WTC11 (cell line): ENCODE measurements at regions not wholly inside any gene's neighbourhood (a gene's known extent, or its start where the extent isn't known, plus 50 kb on each side); places are given as distances from the start of the nearest gene placed in this dataset.

Experiments
- AFF4 ChIP-seq: sonication (generic); formaldehyde crosslinking; IDR thresholded peaks from 2 replicates; pipeline ENCODE4 v1.8.1; 2023; ENCODE audit warnings: mild to moderate bottlenecking, missing genetic modification reagents, borderline replicate concordance
- AR ChIP-seq: fragments of 250-450 bp; sonication (Bioruptor Pico); IDR thresholded peaks from 2 replicates; pipeline ENCODE4 v1.9.0; 2021; ENCODE audit warnings: mild to moderate bottlenecking
- ATF3 ChIP-seq: sonication (generic); formaldehyde crosslinking; conservative IDR thresholded peaks from 2 replicates; pipeline ENCODE4 v1.8.1; 2022; ENCODE audit warnings: mild to moderate bottlenecking, missing genetic modification reagents
- FOXK1 ChIP-seq: sonication (generic); formaldehyde crosslinking; IDR thresholded peaks from 2 replicates; pipeline ENCODE4 v1.8.0; 2022; ENCODE audit warnings: mild to moderate bottlenecking, moderate library complexity, missing genetic modification reagents
- FOXP4 ChIP-seq: sonication (generic); formaldehyde crosslinking; IDR thresholded peaks from 2 replicates; pipeline ENCODE4 v1.8.0; 2022; ENCODE audit warnings: mild to moderate bottlenecking, missing genetic modification reagents
- NR2C2 ChIP-seq: sonication (generic); formaldehyde crosslinking; IDR thresholded peaks from 2 replicates; pipeline ENCODE4 v1.8.0; 2022; ENCODE audit warnings: mild to moderate bottlenecking, missing genetic modification reagents
- PREB ChIP-seq: sonication (generic); formaldehyde crosslinking; IDR thresholded peaks from 2 replicates; pipeline ENCODE4 v1.8.1; 2022; ENCODE audit warnings: mild to moderate bottlenecking, missing genetic modification reagents, moderate library complexity, borderline replicate concordance
- PRRX2 ChIP-seq: fragments of 250-450 bp; sonication (Bioruptor Pico); IDR thresholded peaks from 2 replicates; pipeline ENCODE4 v1.8.0; 2021; ENCODE audit warnings: mild to moderate bottlenecking
- TF ChIP-seq, protein P1 (sequence below): sonication (generic); formaldehyde crosslinking; IDR thresholded peaks from 2 replicates; pipeline ENCODE4 v1.8.1; 2022; ENCODE audit warnings: low read depth, missing genetic modification reagents, borderline replicate concordance
- TF ChIP-seq, protein P2 (sequence below): fragments of 200-600 bp; IDR thresholded peaks from 2 replicates; pipeline ENCODE4 v1.8.0; 2022; ENCODE audit warnings: antibody characterized with exemption
- TF ChIP-seq, protein P3 (sequence below): sonication (generic); formaldehyde crosslinking; IDR thresholded peaks from 2 replicates; pipeline ENCODE4 v1.8.0; 2023; ENCODE audit warnings: missing genetic modification reagents, mild to moderate bottlenecking, borderline replicate concordance
- TF ChIP-seq, protein P4 (sequence below): sonication (generic); formaldehyde crosslinking; IDR thresholded peaks from 2 replicates; pipeline ENCODE4 v1.8.1; 2023; ENCODE audit warnings: mild to moderate bottlenecking, missing genetic modification reagents, moderate library complexity

- TF ChIP-seq, protein P1, sequence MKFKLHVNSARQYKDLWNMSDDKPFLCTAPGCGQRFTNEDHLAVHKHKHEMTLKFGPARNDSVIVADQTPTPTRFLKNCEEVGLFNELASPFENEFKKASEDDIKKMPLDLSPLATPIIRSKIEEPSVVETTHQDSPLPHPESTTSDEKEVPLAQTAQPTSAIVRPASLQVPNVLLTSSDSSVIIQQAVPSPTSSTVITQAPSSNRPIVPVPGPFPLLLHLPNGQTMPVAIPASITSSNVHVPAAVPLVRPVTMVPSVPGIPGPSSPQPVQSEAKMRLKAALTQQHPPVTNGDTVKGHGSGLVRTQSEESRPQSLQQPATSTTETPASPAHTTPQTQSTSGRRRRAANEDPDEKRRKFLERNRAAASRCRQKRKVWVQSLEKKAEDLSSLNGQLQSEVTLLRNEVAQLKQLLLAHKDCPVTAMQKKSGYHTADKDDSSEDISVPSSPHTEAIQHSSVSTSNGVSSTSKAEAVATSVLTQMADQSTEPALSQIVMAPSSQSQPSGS (CRISPR knock-in tag) = no peak
- TF ChIP-seq FOXK1 (CRISPR knock-in tag) (no peak), ATF3 (CRISPR knock-in tag) (no peak), FOXP4 (CRISPR knock-in tag) (no peak), PREB (no peak), AFF4 (no peak), NR2C2 (CRISPR knock-in tag) (no peak), AR (CRISPR knock-in tag) (no peak), PRRX2 (CRISPR knock-in tag) (no peak)
- TF ChIP-seq, protein P2, sequence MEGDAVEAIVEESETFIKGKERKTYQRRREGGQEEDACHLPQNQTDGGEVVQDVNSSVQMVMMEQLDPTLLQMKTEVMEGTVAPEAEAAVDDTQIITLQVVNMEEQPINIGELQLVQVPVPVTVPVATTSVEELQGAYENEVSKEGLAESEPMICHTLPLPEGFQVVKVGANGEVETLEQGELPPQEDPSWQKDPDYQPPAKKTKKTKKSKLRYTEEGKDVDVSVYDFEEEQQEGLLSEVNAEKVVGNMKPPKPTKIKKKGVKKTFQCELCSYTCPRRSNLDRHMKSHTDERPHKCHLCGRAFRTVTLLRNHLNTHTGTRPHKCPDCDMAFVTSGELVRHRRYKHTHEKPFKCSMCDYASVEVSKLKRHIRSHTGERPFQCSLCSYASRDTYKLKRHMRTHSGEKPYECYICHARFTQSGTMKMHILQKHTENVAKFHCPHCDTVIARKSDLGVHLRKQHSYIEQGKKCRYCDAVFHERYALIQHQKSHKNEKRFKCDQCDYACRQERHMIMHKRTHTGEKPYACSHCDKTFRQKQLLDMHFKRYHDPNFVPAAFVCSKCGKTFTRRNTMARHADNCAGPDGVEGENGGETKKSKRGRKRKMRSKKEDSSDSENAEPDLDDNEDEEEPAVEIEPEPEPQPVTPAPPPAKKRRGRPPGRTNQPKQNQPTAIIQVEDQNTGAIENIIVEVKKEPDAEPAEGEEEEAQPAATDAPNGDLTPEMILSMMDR = no peak
- TF ChIP-seq, protein P3, sequence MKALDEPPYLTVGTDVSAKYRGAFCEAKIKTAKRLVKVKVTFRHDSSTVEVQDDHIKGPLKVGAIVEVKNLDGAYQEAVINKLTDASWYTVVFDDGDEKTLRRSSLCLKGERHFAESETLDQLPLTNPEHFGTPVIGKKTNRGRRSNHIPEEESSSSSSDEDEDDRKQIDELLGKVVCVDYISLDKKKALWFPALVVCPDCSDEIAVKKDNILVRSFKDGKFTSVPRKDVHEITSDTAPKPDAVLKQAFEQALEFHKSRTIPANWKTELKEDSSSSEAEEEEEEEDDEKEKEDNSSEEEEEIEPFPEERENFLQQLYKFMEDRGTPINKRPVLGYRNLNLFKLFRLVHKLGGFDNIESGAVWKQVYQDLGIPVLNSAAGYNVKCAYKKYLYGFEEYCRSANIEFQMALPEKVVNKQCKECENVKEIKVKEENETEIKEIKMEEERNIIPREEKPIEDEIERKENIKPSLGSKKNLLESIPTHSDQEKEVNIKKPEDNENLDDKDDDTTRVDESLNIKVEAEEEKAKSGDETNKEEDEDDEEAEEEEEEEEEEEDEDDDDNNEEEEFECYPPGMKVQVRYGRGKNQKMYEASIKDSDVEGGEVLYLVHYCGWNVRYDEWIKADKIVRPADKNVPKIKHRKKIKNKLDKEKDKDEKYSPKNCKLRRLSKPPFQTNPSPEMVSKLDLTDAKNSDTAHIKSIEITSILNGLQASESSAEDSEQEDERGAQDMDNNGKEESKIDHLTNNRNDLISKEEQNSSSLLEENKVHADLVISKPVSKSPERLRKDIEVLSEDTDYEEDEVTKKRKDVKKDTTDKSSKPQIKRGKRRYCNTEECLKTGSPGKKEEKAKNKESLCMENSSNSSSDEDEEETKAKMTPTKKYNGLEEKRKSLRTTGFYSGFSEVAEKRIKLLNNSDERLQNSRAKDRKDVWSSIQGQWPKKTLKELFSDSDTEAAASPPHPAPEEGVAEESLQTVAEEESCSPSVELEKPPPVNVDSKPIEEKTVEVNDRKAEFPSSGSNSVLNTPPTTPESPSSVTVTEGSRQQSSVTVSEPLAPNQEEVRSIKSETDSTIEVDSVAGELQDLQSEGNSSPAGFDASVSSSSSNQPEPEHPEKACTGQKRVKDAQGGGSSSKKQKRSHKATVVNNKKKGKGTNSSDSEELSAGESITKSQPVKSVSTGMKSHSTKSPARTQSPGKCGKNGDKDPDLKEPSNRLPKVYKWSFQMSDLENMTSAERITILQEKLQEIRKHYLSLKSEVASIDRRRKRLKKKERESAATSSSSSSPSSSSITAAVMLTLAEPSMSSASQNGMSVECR = no peak
- TF ChIP-seq, protein P4, sequence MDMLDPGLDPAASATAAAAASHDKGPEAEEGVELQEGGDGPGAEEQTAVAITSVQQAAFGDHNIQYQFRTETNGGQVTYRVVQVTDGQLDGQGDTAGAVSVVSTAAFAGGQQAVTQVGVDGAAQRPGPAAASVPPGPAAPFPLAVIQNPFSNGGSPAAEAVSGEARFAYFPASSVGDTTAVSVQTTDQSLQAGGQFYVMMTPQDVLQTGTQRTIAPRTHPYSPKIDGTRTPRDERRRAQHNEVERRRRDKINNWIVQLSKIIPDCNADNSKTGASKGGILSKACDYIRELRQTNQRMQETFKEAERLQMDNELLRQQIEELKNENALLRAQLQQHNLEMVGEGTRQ (CRISPR knock-in tag) = no peak
Observed at GRCh38 chr16:13835387-13835786, 84.6 kb upstream of the ERCC4 start.
